Liver (tissue), 8 donors: ENCODE measurements at regions not wholly inside any gene's neighbourhood (a gene's known extent, or its start where the extent isn't known, plus 50 kb on each side); places are given as distances from the start of the nearest gene placed in this dataset.

Experiments used
- DNase-seq: peaks from one replicate; pipeline ENCODE4 v3.0.0-alpha.2; 2017; ENCODE audit warnings: low spot score
- H3K27ac ChIP-seq, 2 donors: one replicate each; pipeline ENCODE4 v1.7.0; 2013; ENCODE audit warnings: inconsistent platforms in 2 of 2, low read length in 2 of 2, control low read depth in 1 of 2, low read depth in 1 of 2, mild to moderate bottlenecking in 1 of 2
- H3K27me3 ChIP-seq, 4 donors: one replicate each; pipeline versions ENCODE4 v1.6.1 to v1.7.0; 2013; ENCODE audit warnings: low read length in 3 of 4, inconsistent platforms in 1 of 4, mild to moderate bottlenecking in 1 of 4, moderate library complexity in 1 of 4; ENCODE audit not compliant: control insufficient read depth in 4 of 4, insufficient read depth in 4 of 4
- H3K36me3 ChIP-seq, 4 donors: one replicate each; pipeline versions ENCODE4 v1.6.1 to v1.7.0; 2013; ENCODE audit warnings: low read length in 3 of 4, mild to moderate bottlenecking in 3 of 4, low read depth in 1 of 4, moderate library complexity in 1 of 4; ENCODE audit not compliant: control insufficient read depth in 4 of 4, insufficient read depth in 3 of 4
- H3K4me1 ChIP-seq, 4 donors: one replicate each; pipeline versions ENCODE4 v1.6.1 to v1.7.0; 2013; ENCODE audit warnings: low read length in 3 of 4, mild to moderate bottlenecking in 3 of 4, moderate library complexity in 1 of 4; ENCODE audit not compliant: control insufficient read depth in 4 of 4, insufficient read depth in 4 of 4
- H3K4me3 ChIP-seq, 3 donors: one replicate each; pipeline versions ENCODE4 v1.6.1 to v1.7.0; 2013; ENCODE audit warnings: low read length in 3 of 3, control low read depth in 1 of 3, low read depth in 1 of 3, mild to moderate bottlenecking in 1 of 3
- H3K9ac ChIP-seq, 2 donors: one replicate each; pipeline ENCODE4 v1.7.0; 2013; ENCODE audit warnings: low read length in 2 of 2, mild to moderate bottlenecking in 2 of 2, moderate library complexity in 2 of 2, control low read depth in 1 of 2, low read depth in 1 of 2
- H3K9me3 ChIP-seq, 4 donors: one replicate each; pipeline versions ENCODE4 v1.6.1 to v1.7.0; 2013; ENCODE audit warnings: low read length in 3 of 4; ENCODE audit not compliant: control insufficient read depth in 4 of 4
- CTCF ChIP-seq: fragments of 150-350 bp; IDR thresholded peaks from 2 replicates; pipeline ENCODE4 v1.5.1; 2017; ENCODE audit warnings: improper control_type of control experiment, low read depth, low read length; ENCODE audit not compliant: missing input control
- EGR1 ChIP-seq, 2 donors: IDR thresholded peaks; 2 replicates each; pipeline ENCODE4 v1.6.1; 2016 to 2018; ENCODE audit warnings: antibody characterized with exemption in 2 of 2, low read depth in 2 of 2
- FOXA1 ChIP-seq: IDR thresholded peaks from 2 replicates; pipeline ENCODE4 v1.6.1; 2016; ENCODE audit warnings: antibody characterized with exemption
- FOXA2 ChIP-seq: IDR thresholded peaks from 2 replicates; pipeline ENCODE4 v1.6.1; 2016; ENCODE audit warnings: antibody characterized with exemption
- GABPA ChIP-seq, 2 donors: IDR thresholded peaks in 1 of 2; conservative IDR thresholded peaks in 1 of 2; 2 replicates each; pipeline ENCODE4 v1.6.1; 2016; ENCODE audit warnings: antibody characterized with exemption in 2 of 2, mild to moderate bottlenecking in 1 of 2, moderate library complexity in 1 of 2
- HNF4A ChIP-seq, 2 donors: conservative IDR thresholded peaks; 2 replicates each; pipeline ENCODE4 v1.6.1; 2016; ENCODE audit warnings: antibody characterized with exemption in 2 of 2, mild to moderate bottlenecking in 2 of 2
- HNF4G ChIP-seq: IDR thresholded peaks from 2 replicates; pipeline ENCODE4 v1.6.1; 2016; ENCODE audit warnings: antibody characterized with exemption
- JUND ChIP-seq, 2 donors: IDR thresholded peaks; 2 replicates each; pipeline ENCODE4 v1.6.1; 2016; ENCODE audit warnings: antibody characterized with exemption in 2 of 2
- MAX ChIP-seq: IDR thresholded peaks from 2 replicates; pipeline ENCODE4 v1.6.1; 2016; ENCODE audit warnings: antibody characterized with exemption
- NR2F2 ChIP-seq: IDR thresholded peaks from 2 replicates; pipeline ENCODE4 v1.6.1; 2016; ENCODE audit warnings: antibody characterized with exemption
- RAD21 ChIP-seq, 2 donors: IDR thresholded peaks; 2 replicates each; pipeline ENCODE4 v1.6.1; 2016; ENCODE audit warnings: antibody characterized with exemption in 2 of 2, mild to moderate bottlenecking in 2 of 2
- REST ChIP-seq: IDR thresholded peaks from 2 replicates; pipeline ENCODE4 v1.6.1; 2016; ENCODE audit warnings: antibody characterized with exemption, mild to moderate bottlenecking
- RXRA ChIP-seq, 2 donors: IDR thresholded peaks; 2 replicates each; pipeline ENCODE4 v1.6.1; 2017 to 2018; ENCODE audit warnings: antibody characterized with exemption in 2 of 2, mild to moderate bottlenecking in 1 of 2
- SP1 ChIP-seq: IDR thresholded peaks from 2 replicates; pipeline ENCODE4 v1.6.1; 2018; ENCODE audit warnings: antibody characterized with exemption, mild to moderate bottlenecking
- TAF1 ChIP-seq: conservative IDR thresholded peaks from 2 replicates; pipeline ENCODE4 v1.6.1; 2016; ENCODE audit warnings: antibody characterized with exemption, mild to moderate bottlenecking
- YY1 ChIP-seq: IDR thresholded peaks from 2 replicates; pipeline ENCODE4 v1.6.1; 2016; ENCODE audit warnings: antibody characterized with exemption, mild to moderate bottlenecking
- ZBTB33 ChIP-seq: IDR thresholded peaks from 2 replicates; pipeline ENCODE4 v1.6.1; 2016; ENCODE audit warnings: antibody characterized with exemption
- WGBS: extraction: QIAGEN DNeasy Blood & Tissue Kit; methylation state at CpG from one replicate; pipeline ENCODE4 v1.1.7; 2013; 5-methylcytosine and 5-hydroxymethylcytosine counted together
- donor health status: healthy.
- donor health status: healthy.
- donor health status: healthy.
- donor health status: healthy.
- donor health status: healthy.

- WGBS: 72% methylated on average over 6 of the region's 6 CpGs
- Histone ChIP-seq H3K36me3 (no peaks in the 10 kb centered on the region), H3K27me3 (peaks cover 0 to 2% (median 0%) of the 10 kb centered on the region in 4 donors), H3K9me3 (no peaks in the 10 kb centered on the region), H3K4me3 (no peak overlapping the region), H3K9ac (no peak overlapping the region), H3K4me1 (no peaks in the 10 kb centered on the region), H3K27ac (no peak overlapping the region)
- no peak for TF ChIP-seq HNF4G
- TF ChIP-seq MAX: no peak
- TF ChIP-seq CTCF: no peak
- no peak for TF ChIP-seq GABPA (IDR thresholded peaks at IDR 0.05 in 1 of 2, conservative IDR thresholded peaks at IDR 0.05 in 1 of 2)
- TF ChIP-seq SP1: no peak
- TF ChIP-seq RXRA (IDR thresholded peaks at IDR 0.05): no peak
- TF ChIP-seq ZBTB33: no peak
- TF ChIP-seq YY1: no peak
- no peak for TF ChIP-seq NR2F2
- no peak for TF ChIP-seq REST
- no peak for TF ChIP-seq JUND (IDR thresholded peaks at IDR 0.05)
- TF ChIP-seq FOXA2: no peak
- TF ChIP-seq RAD21 (IDR thresholded peaks at IDR 0.05): no peak
- no peak for TF ChIP-seq HNF4A (conservative IDR thresholded peaks at IDR 0.05)
- TF ChIP-seq FOXA1: no peak
- no peak for TF ChIP-seq EGR1 (IDR thresholded peaks at IDR 0.05; ENCODE audit: low read depth in 2 of 2)
- TF ChIP-seq TAF1: no peak
- no peak for DNase-seq
These were observed 780.9 kb downstream of the QKI start for GRCh38 chr6:164195278-164195941.
